Spleen (tissue), 11 donors: ENCODE measurements at regions not wholly inside any gene's neighbourhood (a gene's known extent, or its start where the extent isn't known, plus 50 kb on each side); places are given as distances from the start of the nearest gene placed in this dataset.

Experiments used
- DNase-seq: peaks from one replicate; pipeline ENCODE4 v3.0.0-alpha.2; 2020
- H3K27ac ChIP-seq, 8 donors: fragments of 200-600 bp; sonication (generic) in 7 of 8; 1 replicate in 4 of 8; 2 replicates in 4 of 8; pipeline versions ENCODE4 v1.5.0 to v1.8.0; 2016 to 2021; ENCODE audit warnings: inconsistent platforms in 4 of 8, mild to moderate bottlenecking in 4 of 8, moderate library complexity in 1 of 8
- H3K27me3 ChIP-seq, 7 donors: fragments of 200-600 bp; sonication (generic) in 6 of 7; replicated peaks in 1 of 7; 1 replicate in 4 of 7; 2 replicates in 3 of 7; pipeline versions ENCODE4 v1.5.0 to v1.8.0; 2016 to 2021; ENCODE audit warnings: inconsistent platforms in 3 of 7, mild to moderate bottlenecking in 1 of 7
- H3K36me3 ChIP-seq, 6 donors: fragments of 200-600 bp; sonication (generic) in 5 of 6; 1 replicate in 4 of 6; 2 replicates in 2 of 6; pipeline versions ENCODE4 v1.5.0 to v1.8.0; 2016 to 2021; ENCODE audit warnings: inconsistent platforms in 2 of 6
- H3K4me1 ChIP-seq, 6 donors: fragments of 200-600 bp; sonication (generic) in 5 of 6; 1 replicate in 3 of 6; 2 replicates in 3 of 6; pipeline versions ENCODE4 v1.5.0 to v1.8.0; 2016 to 2021; ENCODE audit warnings: inconsistent platforms in 3 of 6
- H3K4me3 ChIP-seq, 8 donors: fragments of 200-600 bp; sonication (generic) in 7 of 8; 1 replicate in 4 of 8; 2 replicates in 4 of 8; pipeline versions ENCODE4 v1.5.0 to v1.8.0; 2016 to 2021; ENCODE audit warnings: inconsistent platforms in 4 of 8, mild to moderate bottlenecking in 4 of 8, moderate library complexity in 2 of 8
- H3K9me3 ChIP-seq, 8 donors: fragments of 200-600 bp; sonication (generic) in 7 of 8; 1 replicate in 4 of 8; 2 replicates in 4 of 8; pipeline versions ENCODE4 v1.5.0 to v1.8.0; 2016 to 2021; ENCODE audit warnings: inconsistent platforms in 4 of 8
- CTCF ChIP-seq, 11 experiments: fragments of 200-600 bp in 7 of 11; fragments of 450-650 bp in 4 of 11; sonication (generic) in 4 of 11; IDR thresholded peaks in 8 of 11; conservative IDR thresholded peaks in 3 of 11; 1 replicate in 7 of 11; 2 replicates in 4 of 11; pipeline versions ENCODE4 v1.4.0 to v1.8.0; 2016 to 2021; ENCODE audit warnings: antibody characterized with exemption in 11 of 11, inconsistent platforms in 4 of 11, mild to moderate bottlenecking in 1 of 11
- POLR2A ChIP-seq, 3 donors: fragments of 450-650 bp; IDR thresholded peaks; one replicate each; pipeline ENCODE4 v1.5.1; 2017; ENCODE audit warnings: antibody characterized with exemption in 3 of 3, mild to moderate bottlenecking in 1 of 3
- POLR2AphosphoS5 ChIP-seq, 3 donors: sonication (generic); formaldehyde crosslinking; IDR thresholded peaks; one replicate each; pipeline ENCODE4 v1.5.1; 2017; ENCODE audit warnings: antibody characterized with exemption in 3 of 3
- WGBS, 5 donors: extraction: QIAGEN DNeasy Blood & Tissue Kit in 3 of 5; methylation state at CpG; one replicate each; pipeline versions ENCODE4 v1.1.5 to v1.1.7; 2013 to 2018; 5-methylcytosine and 5-hydroxymethylcytosine counted together
- intact Hi-C: fragments of 100-400 bp; cut with DNase I; formaldehyde crosslinking; loops from one replicate; pipeline ENCODE4 v1.15.0; 2023; ENCODE audit warnings: low total_unique reads
- donor health status: healthy with polysubstance abuse.
- donor health status: DM: no; HTN: no; CAD: no; lungs with moderate emphysema.
- donor health status: DM: no; HTN: no; CAD: no.
- donor health status: Bipolar disorder and iron deficiency.
- donor health status: healthy.
- donor health status: DM: no; HTN: no; CAD: no.
- donor health status: DM: yes; HTN: yes; CAD: no.

DNA sequence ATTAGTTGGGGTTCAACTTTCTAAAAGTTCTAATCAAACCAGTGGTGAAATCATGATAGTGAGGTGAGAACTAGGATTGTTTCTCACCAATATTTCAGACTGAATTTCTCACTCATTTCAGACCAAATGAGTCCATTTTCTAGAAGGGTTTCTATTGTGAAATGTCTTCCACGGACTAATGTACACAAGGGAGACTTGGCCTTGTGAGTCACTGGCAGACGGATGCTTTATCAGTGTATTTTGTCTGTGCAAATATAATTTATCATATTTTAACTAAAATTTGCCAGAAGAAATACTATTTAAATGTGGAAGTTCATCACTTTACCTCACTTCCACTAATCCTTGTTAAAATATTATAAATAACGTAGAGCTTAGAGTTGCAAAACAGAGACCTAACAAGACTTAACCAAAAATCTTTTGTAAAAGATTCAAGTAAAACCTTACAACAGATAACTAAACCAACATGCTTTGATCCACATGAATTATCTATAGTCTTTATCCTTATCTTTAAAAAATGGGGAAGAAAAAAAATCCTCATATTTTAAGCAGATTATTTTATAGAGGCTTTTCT, 506.0 kb upstream of the FAM241A start:
- TF ChIP-seq POLR2A (IDR thresholded peaks at IDR 0.05): no peak
- no peak for TF ChIP-seq CTCF (IDR thresholded peaks at IDR 0.05 in 8 of 11, conservative IDR thresholded peaks at IDR 0.05 in 3 of 11)
- no peak for TF ChIP-seq POLR2AphosphoS5 (IDR thresholded peaks at IDR 0.05)
- peaks cover 0 to 5% (median 0%) of the 10 kb centered on the region in 7 donors for H3K27me3 ChIP-seq
- DNase-seq: no peak
- no peaks in the 10 kb centered on the region for H3K36me3 ChIP-seq
- H3K4me3 ChIP-seq: no peak overlapping the region
- H3K27ac ChIP-seq: no peak overlapping the region
- intact Hi-C loops: no loop called here
- H3K4me1 ChIP-seq: no peaks in the 10 kb centered on the region
- no peaks in the 10 kb centered on the region for H3K9me3 ChIP-seq
- WGBS, 5 donors: 73 to 94% (median 87%) methylated on average over 3 of the region's 3 CpGs

- H3K4me1 ChIP-seq: no peaks in the 10 kb centered on the region
- 38 to 51% (median 47%) methylated on average over 6 of the region's 6 CpGs for WGBS, 5 donors
- no peak for DNase-seq
- no peak overlapping the region for H3K4me3 ChIP-seq
- no peak overlapping the region for H3K27ac ChIP-seq
- no peaks in the 10 kb centered on the region for H3K9me3 ChIP-seq
- TF ChIP-seq POLR2AphosphoS5 (IDR thresholded peaks at IDR 0.05) (no peak), CTCF (IDR thresholded peaks at IDR 0.05 in 8 of 11, conservative IDR thresholded peaks at IDR 0.05 in 3 of 11) (no peak), POLR2A (IDR thresholded peaks at IDR 0.05) (no peak)
- intact Hi-C loops: no loop called here
- H3K36me3 ChIP-seq: no peaks in the 10 kb centered on the region
- H3K27me3 ChIP-seq: peaks cover 0 to 5% (median 0%) of the 10 kb centered on the region in 7 donors
These were observed 505.4 kb upstream of the FAM241A start for GRCh38 chr4:111639876-111640275.

DNA sequence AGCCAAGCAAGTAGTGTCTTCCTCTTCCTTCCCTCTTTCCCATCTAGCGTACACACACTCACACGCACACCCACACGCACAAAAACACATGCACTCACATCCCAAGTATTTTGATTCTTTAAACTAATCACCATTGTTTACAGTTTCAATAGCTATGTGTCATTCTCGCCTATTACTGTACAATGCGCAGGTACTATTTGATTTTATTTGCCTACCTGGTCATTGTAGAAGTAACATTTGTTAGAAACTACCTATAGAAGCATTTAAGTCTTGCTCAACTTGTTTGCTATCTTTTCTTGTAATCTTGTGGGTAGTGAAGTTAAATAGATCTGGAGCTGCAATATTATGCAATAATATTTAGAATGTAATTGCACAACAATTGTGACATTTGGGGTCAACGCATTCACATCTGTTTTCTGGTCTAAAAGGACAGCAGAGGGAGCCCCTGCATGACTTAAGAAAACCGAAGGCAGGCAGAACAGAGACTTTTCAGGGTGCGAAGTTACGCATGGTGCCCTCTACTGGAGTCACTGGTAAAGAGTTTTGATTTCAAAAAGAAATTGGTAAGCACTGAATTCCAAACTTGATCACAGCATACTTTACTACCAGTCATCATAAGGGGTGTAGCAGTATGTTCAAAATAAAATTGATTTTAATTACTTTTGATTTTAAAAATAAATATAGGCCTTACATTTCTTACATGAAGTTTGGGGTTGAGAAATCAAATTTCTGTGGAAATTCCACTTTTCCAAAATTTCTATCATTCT, 503.3 kb upstream of the FAM241A start:
- intact Hi-C loops: no loop called here
- DNase-seq: no peak
- WGBS, 5 donors: 44 to 52% (median 47%) methylated on average over 9 of the region's 9 CpGs

More for the DNA sequence above, 503.3 kb upstream of the FAM241A start:
- no peaks in the 10 kb centered on the region for H3K36me3 ChIP-seq
- TF ChIP-seq CTCF (IDR thresholded peaks at IDR 0.05 in 8 of 11, conservative IDR thresholded peaks at IDR 0.05 in 3 of 11) (peak; percentile 13 to 62 (median 45)), POLR2AphosphoS5 (IDR thresholded peaks at IDR 0.05) (no peak), POLR2A (IDR thresholded peaks at IDR 0.05) (no peak)
- H3K9me3 ChIP-seq: no peaks in the 10 kb centered on the region
- no peaks in the 10 kb centered on the region for H3K27me3 ChIP-seq
- no peaks in the 10 kb centered on the region for H3K4me1 ChIP-seq
- no peak overlapping the region for H3K27ac ChIP-seq
- no peak overlapping the region for H3K4me3 ChIP-seq
